ENCODE measurements at regions not wholly inside any gene's neighbourhood (a gene's known extent, or its start where the extent isn't known, plus 50 kb on each side); places are given as distances from the start of the nearest gene placed in this dataset.

- TF ChIP-seq TAF1 (IDR thresholded peaks at IDR 0.05; ENCODE audit: borderline replicate concordance, insufficient read depth, low read length), result no peak
- TF ChIP-seq, protein P1, sequence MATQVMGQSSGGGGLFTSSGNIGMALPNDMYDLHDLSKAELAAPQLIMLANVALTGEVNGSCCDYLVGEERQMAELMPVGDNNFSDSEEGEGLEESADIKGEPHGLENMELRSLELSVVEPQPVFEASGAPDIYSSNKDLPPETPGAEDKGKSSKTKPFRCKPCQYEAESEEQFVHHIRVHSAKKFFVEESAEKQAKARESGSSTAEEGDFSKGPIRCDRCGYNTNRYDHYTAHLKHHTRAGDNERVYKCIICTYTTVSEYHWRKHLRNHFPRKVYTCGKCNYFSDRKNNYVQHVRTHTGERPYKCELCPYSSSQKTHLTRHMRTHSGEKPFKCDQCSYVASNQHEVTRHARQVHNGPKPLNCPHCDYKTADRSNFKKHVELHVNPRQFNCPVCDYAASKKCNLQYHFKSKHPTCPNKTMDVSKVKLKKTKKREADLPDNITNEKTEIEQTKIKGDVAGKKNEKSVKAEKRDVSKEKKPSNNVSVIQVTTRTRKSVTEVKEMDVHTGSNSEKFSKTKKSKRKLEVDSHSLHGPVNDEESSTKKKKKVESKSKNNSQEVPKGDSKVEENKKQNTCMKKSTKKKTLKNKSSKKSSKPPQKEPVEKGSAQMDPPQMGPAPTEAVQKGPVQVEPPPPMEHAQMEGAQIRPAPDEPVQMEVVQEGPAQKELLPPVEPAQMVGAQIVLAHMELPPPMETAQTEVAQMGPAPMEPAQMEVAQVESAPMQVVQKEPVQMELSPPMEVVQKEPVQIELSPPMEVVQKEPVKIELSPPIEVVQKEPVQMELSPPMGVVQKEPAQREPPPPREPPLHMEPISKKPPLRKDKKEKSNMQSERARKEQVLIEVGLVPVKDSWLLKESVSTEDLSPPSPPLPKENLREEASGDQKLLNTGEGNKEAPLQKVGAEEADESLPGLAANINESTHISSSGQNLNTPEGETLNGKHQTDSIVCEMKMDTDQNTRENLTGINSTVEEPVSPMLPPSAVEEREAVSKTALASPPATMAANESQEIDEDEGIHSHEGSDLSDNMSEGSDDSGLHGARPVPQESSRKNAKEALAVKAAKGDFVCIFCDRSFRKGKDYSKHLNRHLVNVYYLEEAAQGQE (IDR thresholded peaks at IDR 0.05; ENCODE audit: insufficient read depth in 1 of 2, low read depth in 2 of 2, low read length in 2 of 2), result no peak
- TF ChIP-seq POLR2AphosphoS5 (IDR thresholded peaks at IDR 0.05; ENCODE audit: low read depth, low read length), result no peak
- TF ChIP-seq FOXP2 (optimal IDR thresholded peaks at IDR 0.05; ENCODE audit: borderline replicate concordance, extremely low read depth, extremely low read length, insufficient read depth), result no peak
- no peak for TF ChIP-seq SIN3A (IDR thresholded peaks at IDR 0.05; ENCODE audit: borderline replicate concordance, insufficient read depth, low read length)
Measured at GRCh38 chr4:187414716-187415115, 580.9 kb upstream of the ZFP42 start.

DNA sequence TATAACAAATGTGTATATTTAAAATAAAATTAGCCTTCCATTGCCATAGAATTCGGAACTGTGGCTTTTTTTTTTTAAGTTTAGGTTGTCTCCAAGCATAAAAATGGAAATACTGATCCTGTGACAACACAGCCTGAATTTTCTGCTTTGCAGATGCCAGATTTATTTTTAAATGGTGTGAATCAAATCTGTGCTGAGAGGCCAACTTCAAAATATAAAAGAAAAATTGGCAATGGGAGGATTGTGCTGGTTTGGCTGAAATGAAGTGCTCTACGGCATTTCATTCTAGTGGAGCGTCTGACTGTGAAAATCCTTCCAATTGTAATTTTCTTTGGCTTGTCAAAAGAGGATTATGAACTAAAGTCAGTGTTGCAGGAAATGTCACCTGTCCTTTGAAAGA, 580.3 kb upstream of the ZFP42 start:
- TF ChIP-seq SIN3A (IDR thresholded peaks at IDR 0.05; ENCODE audit: borderline replicate concordance, insufficient read depth, low read length) (no peak), TAF1 (IDR thresholded peaks at IDR 0.05; ENCODE audit: borderline replicate concordance, insufficient read depth, low read length) (no peak), POLR2AphosphoS5 (IDR thresholded peaks at IDR 0.05; ENCODE audit: low read depth, low read length) (no peak), FOXP2 (optimal IDR thresholded peaks at IDR 0.05; ENCODE audit: borderline replicate concordance, extremely low read depth, extremely low read length, insufficient read depth) (no peak)
- TF ChIP-seq, protein P1 (IDR thresholded peaks at IDR 0.05; ENCODE audit: insufficient read depth in 1 of 2, low read depth in 2 of 2, low read length in 2 of 2), result no peak

DNA sequence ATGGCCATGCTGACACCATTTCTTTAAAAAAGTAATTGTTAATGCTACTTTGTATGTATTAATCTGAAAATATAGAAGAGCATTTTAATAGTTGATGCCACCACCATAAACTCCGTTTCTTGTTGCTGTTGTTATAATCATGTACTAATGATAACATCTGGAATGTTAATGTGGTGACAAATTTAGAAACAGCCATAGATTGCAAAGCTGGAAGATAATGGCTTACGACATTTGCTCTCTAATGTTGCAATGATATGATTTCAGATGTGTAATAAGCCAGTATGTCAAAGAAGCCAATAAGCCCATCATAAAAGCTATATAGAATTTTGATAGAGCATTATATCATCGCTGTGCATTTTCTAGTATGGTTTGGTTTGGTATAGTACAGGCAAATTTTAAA, 579.4 kb upstream of the ZFP42 start:
- TF ChIP-seq POLR2AphosphoS5 (IDR thresholded peaks at IDR 0.05; ENCODE audit: low read depth, low read length), result no peak
- no peak for TF ChIP-seq FOXP2 (optimal IDR thresholded peaks at IDR 0.05; ENCODE audit: borderline replicate concordance, extremely low read depth, extremely low read length, insufficient read depth)
- TF ChIP-seq SIN3A (IDR thresholded peaks at IDR 0.05; ENCODE audit: borderline replicate concordance, insufficient read depth, low read length), result no peak
- TF ChIP-seq, protein P1 (IDR thresholded peaks at IDR 0.05; ENCODE audit: insufficient read depth in 1 of 2, low read depth in 2 of 2, low read length in 2 of 2), result no peak
- TF ChIP-seq TAF1 (IDR thresholded peaks at IDR 0.05; ENCODE audit: borderline replicate concordance, insufficient read depth, low read length), result no peak

DNA sequence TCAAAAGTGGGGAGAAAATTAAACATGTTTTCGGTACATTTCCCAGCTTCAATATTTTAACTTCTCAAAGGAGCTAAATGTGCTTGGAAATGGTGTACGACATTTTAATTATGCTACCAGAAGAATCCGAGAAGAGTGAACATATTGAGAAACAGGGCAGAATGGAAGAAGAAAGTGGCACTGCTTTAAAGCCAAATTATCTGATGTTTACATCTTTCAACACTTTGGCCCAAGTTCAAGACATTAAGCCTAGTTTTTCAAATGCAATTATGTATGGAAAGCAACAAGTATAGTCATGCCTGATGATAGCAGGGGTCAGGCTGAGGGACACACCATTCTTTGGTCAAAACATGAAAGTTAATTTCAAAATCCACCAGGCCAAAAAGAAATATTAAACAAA, 577.9 kb upstream of the ZFP42 start:
- TF ChIP-seq POLR2AphosphoS5 (IDR thresholded peaks at IDR 0.05; ENCODE audit: low read depth, low read length) (no peak), FOXP2 (optimal IDR thresholded peaks at IDR 0.05; ENCODE audit: borderline replicate concordance, extremely low read depth, extremely low read length, insufficient read depth) (no peak), TAF1 (IDR thresholded peaks at IDR 0.05; ENCODE audit: borderline replicate concordance, insufficient read depth, low read length) (no peak), SIN3A (IDR thresholded peaks at IDR 0.05; ENCODE audit: borderline replicate concordance, insufficient read depth, low read length) (no peak)
- TF ChIP-seq, protein P1 (IDR thresholded peaks at IDR 0.05; ENCODE audit: insufficient read depth in 1 of 2, low read depth in 2 of 2, low read length in 2 of 2), result no peak

GRCh38 chr4:187422655-187423054, 572.9 kb upstream of the ZFP42 start:
- no peak for TF ChIP-seq POLR2AphosphoS5 (IDR thresholded peaks at IDR 0.05; ENCODE audit: low read depth, low read length)
- TF ChIP-seq TAF1 (IDR thresholded peaks at IDR 0.05; ENCODE audit: borderline replicate concordance, insufficient read depth, low read length), result no peak
- TF ChIP-seq FOXP2 (optimal IDR thresholded peaks at IDR 0.05; ENCODE audit: borderline replicate concordance, extremely low read depth, extremely low read length, insufficient read depth), result no peak
- no peak for TF ChIP-seq SIN3A (IDR thresholded peaks at IDR 0.05; ENCODE audit: borderline replicate concordance, insufficient read depth, low read length)
- TF ChIP-seq, protein P1 (IDR thresholded peaks at IDR 0.05; ENCODE audit: insufficient read depth in 1 of 2, low read depth in 2 of 2, low read length in 2 of 2), result no peak
